ENCODE measurements at regions not wholly inside any gene's neighbourhood (a gene's known extent, or its start where the extent isn't known, plus 50 kb on each side); places are given as distances from the start of the nearest gene placed in this dataset.

GRCh38 chr9:38342532-38342931 is 50.0 kb upstream of the ALDH1B1 start:
- H3K4me1 ChIP-seq (ENCODE audit: insufficient read depth, low read length) = no peaks in the 10 kb centered on the region
- no peaks in the 10 kb centered on the region for H3K27me3 ChIP-seq (ENCODE audit: insufficient read depth, low read length, poor library complexity)
- no peak overlapping the region for H3K9ac ChIP-seq (ENCODE audit: low read depth, low read length)
- no peaks in the 10 kb centered on the region for H3K36me3 ChIP-seq (ENCODE audit: insufficient read depth, low read length)
- DNase-seq (no peak), ATAC-seq (ENCODE audit: insufficient read depth, low read depth) (no peak)
- no peak overlapping the region for H2AFZ ChIP-seq (ENCODE audit: low read depth, low read length)
- H3K4me2 ChIP-seq (ENCODE audit: insufficient read depth, low read length) = no peak overlapping the region
- TF ChIP-seq EZH2 (IDR thresholded peaks at IDR 0.05; ENCODE audit: borderline replicate concordance, low read depth, low read length, severe bottlenecking) = no peak
- TF ChIP-seq, protein P1, sequence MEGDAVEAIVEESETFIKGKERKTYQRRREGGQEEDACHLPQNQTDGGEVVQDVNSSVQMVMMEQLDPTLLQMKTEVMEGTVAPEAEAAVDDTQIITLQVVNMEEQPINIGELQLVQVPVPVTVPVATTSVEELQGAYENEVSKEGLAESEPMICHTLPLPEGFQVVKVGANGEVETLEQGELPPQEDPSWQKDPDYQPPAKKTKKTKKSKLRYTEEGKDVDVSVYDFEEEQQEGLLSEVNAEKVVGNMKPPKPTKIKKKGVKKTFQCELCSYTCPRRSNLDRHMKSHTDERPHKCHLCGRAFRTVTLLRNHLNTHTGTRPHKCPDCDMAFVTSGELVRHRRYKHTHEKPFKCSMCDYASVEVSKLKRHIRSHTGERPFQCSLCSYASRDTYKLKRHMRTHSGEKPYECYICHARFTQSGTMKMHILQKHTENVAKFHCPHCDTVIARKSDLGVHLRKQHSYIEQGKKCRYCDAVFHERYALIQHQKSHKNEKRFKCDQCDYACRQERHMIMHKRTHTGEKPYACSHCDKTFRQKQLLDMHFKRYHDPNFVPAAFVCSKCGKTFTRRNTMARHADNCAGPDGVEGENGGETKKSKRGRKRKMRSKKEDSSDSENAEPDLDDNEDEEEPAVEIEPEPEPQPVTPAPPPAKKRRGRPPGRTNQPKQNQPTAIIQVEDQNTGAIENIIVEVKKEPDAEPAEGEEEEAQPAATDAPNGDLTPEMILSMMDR (IDR thresholded peaks at IDR 0.05; ENCODE audit: borderline replicate concordance, extremely low read depth, low read length, poor library complexity, severe bottlenecking) = no peak
- no peak overlapping the region for H3K27ac ChIP-seq (ENCODE audit: low read length)
- H3K4me3 ChIP-seq (ENCODE audit: low read depth in 1 of 2, low read length in 2 of 2) = no peak overlapping the region
- H4K20me1 ChIP-seq (ENCODE audit: insufficient read depth, low read length) = no peaks in the 10 kb centered on the region
- H3K79me2 ChIP-seq (ENCODE audit: insufficient read depth, low read length) = no peaks in the 10 kb centered on the region
- H3K9me3 ChIP-seq (ENCODE audit: insufficient read depth, low read length, severe bottlenecking) = no peaks in the 10 kb centered on the region

- DNase-seq = no peak
- no peaks in the 10 kb centered on the region for H3K27me3 ChIP-seq (ENCODE audit: insufficient read depth, low read length, poor library complexity)
- no peak overlapping the region for H3K4me2 ChIP-seq (ENCODE audit: insufficient read depth, low read length)
- no peak overlapping the region for H3K4me3 ChIP-seq (ENCODE audit: low read depth in 1 of 2, low read length in 2 of 2)
- no peak for ATAC-seq (ENCODE audit: insufficient read depth, low read depth)
- H3K4me1 ChIP-seq (ENCODE audit: insufficient read depth, low read length) = no peaks in the 10 kb centered on the region
- H3K79me2 ChIP-seq (ENCODE audit: insufficient read depth, low read length) = no peaks in the 10 kb centered on the region
- no peak overlapping the region for H2AFZ ChIP-seq (ENCODE audit: low read depth, low read length)
- no peak overlapping the region for H3K27ac ChIP-seq (ENCODE audit: low read length)
- no peak for TF ChIP-seq EZH2 (IDR thresholded peaks at IDR 0.05; ENCODE audit: borderline replicate concordance, low read depth, low read length, severe bottlenecking)
- TF ChIP-seq, protein P1 (IDR thresholded peaks at IDR 0.05; ENCODE audit: borderline replicate concordance, extremely low read depth, low read length, poor library complexity, severe bottlenecking) = no peak
- H3K9me3 ChIP-seq (ENCODE audit: insufficient read depth, low read length, severe bottlenecking) = no peaks in the 10 kb centered on the region
- no peaks in the 10 kb centered on the region for H4K20me1 ChIP-seq (ENCODE audit: insufficient read depth, low read length)
- H3K36me3 ChIP-seq (ENCODE audit: insufficient read depth, low read length) = no peaks in the 10 kb centered on the region
- H3K9ac ChIP-seq (ENCODE audit: low read depth, low read length) = no peak overlapping the region
These were observed 50.4 kb upstream of the ALDH1B1 start for GRCh38 chr9:38342096-38342495.

GRCh38 chr9:38339496-38339895 is 53.0 kb upstream of the ALDH1B1 start:
- TF ChIP-seq, protein P1 (IDR thresholded peaks at IDR 0.05; ENCODE audit: borderline replicate concordance, extremely low read depth, low read length, poor library complexity, severe bottlenecking) = no peak
- TF ChIP-seq EZH2 (IDR thresholded peaks at IDR 0.05; ENCODE audit: borderline replicate concordance, low read depth, low read length, severe bottlenecking) = no peak
- no peak overlapping the region for H3K9ac ChIP-seq (ENCODE audit: low read depth, low read length)
- no peak for DNase-seq

DNA sequence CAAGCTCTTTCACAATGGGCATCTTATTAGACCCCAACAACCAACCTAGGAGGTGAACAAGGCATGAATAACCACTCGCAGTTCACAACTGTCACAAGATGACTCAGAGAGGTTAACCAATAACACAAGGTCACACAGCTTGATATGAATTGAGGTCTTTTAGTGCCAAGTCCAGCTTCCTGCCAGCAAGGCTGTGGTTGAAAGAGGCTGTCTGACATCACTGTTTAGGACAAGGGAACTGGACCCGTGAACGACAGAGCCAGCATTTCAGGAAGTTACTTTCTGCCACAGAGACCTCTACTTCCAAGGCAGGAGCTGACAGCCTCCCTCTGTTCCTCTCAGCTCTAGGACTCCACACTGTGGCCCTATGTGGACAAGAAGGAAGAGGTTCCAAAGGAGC is 53.4 kb upstream of the ALDH1B1 start:
- Histone ChIP-seq H3K9me3 (ENCODE audit: insufficient read depth, low read length, severe bottlenecking) (no peaks in the 10 kb centered on the region), H3K27me3 (ENCODE audit: insufficient read depth, low read length, poor library complexity) (no peaks in the 10 kb centered on the region), H3K4me1 (ENCODE audit: insufficient read depth, low read length) (no peaks in the 10 kb centered on the region), H3K79me2 (ENCODE audit: insufficient read depth, low read length) (no peaks in the 10 kb centered on the region), H3K27ac (ENCODE audit: low read length) (no peak overlapping the region), H3K4me2 (ENCODE audit: insufficient read depth, low read length) (no peak overlapping the region), H3K36me3 (ENCODE audit: insufficient read depth, low read length) (no peaks in the 10 kb centered on the region), H2AFZ (ENCODE audit: low read depth, low read length) (no peak overlapping the region), H3K9ac (ENCODE audit: low read depth, low read length) (no peak overlapping the region), H3K4me3 (ENCODE audit: low read depth in 1 of 2, low read length in 2 of 2) (no peak overlapping the region), H4K20me1 (ENCODE audit: insufficient read depth, low read length) (no peaks in the 10 kb centered on the region)
- TF ChIP-seq, protein P1 (IDR thresholded peaks at IDR 0.05; ENCODE audit: borderline replicate concordance, extremely low read depth, low read length, poor library complexity, severe bottlenecking) = no peak
- TF ChIP-seq EZH2 (IDR thresholded peaks at IDR 0.05; ENCODE audit: borderline replicate concordance, low read depth, low read length, severe bottlenecking) = no peak
- ATAC-seq (ENCODE audit: insufficient read depth, low read depth) (no peak), DNase-seq (no peak)

More at GRCh38 chr9:38339496-38339895, 53.0 kb upstream of the ALDH1B1 start:
- ATAC-seq (ENCODE audit: insufficient read depth, low read depth) = no peak
- H3K27me3 ChIP-seq (ENCODE audit: insufficient read depth, low read length, poor library complexity) = no peaks in the 10 kb centered on the region
- H3K27ac ChIP-seq (ENCODE audit: low read length) = no peak overlapping the region
- H3K36me3 ChIP-seq (ENCODE audit: insufficient read depth, low read length) = no peaks in the 10 kb centered on the region
- no peaks in the 10 kb centered on the region for H3K4me1 ChIP-seq (ENCODE audit: insufficient read depth, low read length)
- no peak overlapping the region for H3K4me3 ChIP-seq (ENCODE audit: low read depth in 1 of 2, low read length in 2 of 2)
- no peaks in the 10 kb centered on the region for H4K20me1 ChIP-seq (ENCODE audit: insufficient read depth, low read length)
- H3K9me3 ChIP-seq (ENCODE audit: insufficient read depth, low read length, severe bottlenecking) = no peaks in the 10 kb centered on the region
- no peak overlapping the region for H3K4me2 ChIP-seq (ENCODE audit: insufficient read depth, low read length)
- H2AFZ ChIP-seq (ENCODE audit: low read depth, low read length) = no peak overlapping the region
- no peaks in the 10 kb centered on the region for H3K79me2 ChIP-seq (ENCODE audit: insufficient read depth, low read length)

Measured in DND-41 (cell line).